GM23338 (cell line): ENCODE measurements at regions not wholly inside any gene's neighbourhood (a gene's known extent, or its start where the extent isn't known, plus 50 kb on each side); places are given as distances from the start of the nearest gene placed in this dataset.

ENCODE experiments used
- ATAC-seq: fragments of 200-7000 bp; cut with Tn5 transposase; 3 replicates; pipeline ENCODE4 v1.9.1; 2020
- DNase-seq: peaks from one replicate; pipeline ENCODE4 v3.0.0-alpha.2; 2015; ENCODE audit warnings: low spot score
- H2AFZ ChIP-seq: fragments of 200-600 bp; sonication (generic); 2 replicates; pipeline ENCODE4 v1.8.0; 2016; ENCODE audit warnings: antibody characterized with exemption, mild to moderate bottlenecking, moderate library complexity
- H3F3A ChIP-seq: fragments of 200-600 bp; sonication (generic); replicated peaks from 2 replicates; pipeline ENCODE4 v1.8.0; 2017; ENCODE audit warnings: antibody characterized with exemption, mixed run types, low read depth
- H3K27ac ChIP-seq: fragments of 200-600 bp; sonication (generic); 2 replicates; pipeline ENCODE4 v1.6.1; 2016; ENCODE audit warnings: low read depth
- H3K27me3 ChIP-seq: fragments of 200-600 bp; sonication (generic); 2 replicates; pipeline ENCODE4 v1.8.0; 2016; ENCODE audit warnings: mild to moderate bottlenecking, mixed run types, moderate library complexity; ENCODE audit not compliant: insufficient read depth
- H3K36me3 ChIP-seq: fragments of 200-600 bp; sonication (generic); 2 replicates; pipeline ENCODE4 v1.8.0; 2016; ENCODE audit warnings: mild to moderate bottlenecking; ENCODE audit not compliant: insufficient read depth
- H3K4me1 ChIP-seq: fragments of 200-600 bp; sonication (generic); 2 replicates; pipeline ENCODE4 v1.8.0; 2016; ENCODE audit warnings: mild to moderate bottlenecking, moderate library complexity; ENCODE audit not compliant: insufficient read depth
- H3K4me2 ChIP-seq: fragments of 200-600 bp; sonication (generic); 2 replicates; pipeline ENCODE4 v1.7.1; 2017; ENCODE audit warnings: mixed run types
- H3K4me3 ChIP-seq: fragments of 200-600 bp; sonication (generic); 2 replicates; pipeline ENCODE4 v1.6.1; 2016; ENCODE audit warnings: mixed run types
- H3K79me2 ChIP-seq: fragments of 200-600 bp; sonication (generic); replicated peaks from 2 replicates; pipeline ENCODE4 v1.8.0; 2017; ENCODE audit warnings: mild to moderate bottlenecking; ENCODE audit not compliant: insufficient read depth
- H3K9me2 ChIP-seq: fragments of 200-600 bp; sonication (generic); 2 replicates; pipeline ENCODE4 v1.8.0; 2017; ENCODE audit not compliant: insufficient read depth
- H4K20me1 ChIP-seq: fragments of 200-600 bp; sonication (generic); replicated peaks from 2 replicates; pipeline ENCODE4 v1.8.0; 2017; ENCODE audit warnings: mild to moderate bottlenecking; ENCODE audit not compliant: insufficient read depth
- H3K27ac Mint-ChIP-seq: 2 replicates; pipeline ENCODE4 v1.8.0; 2020; ENCODE audit warnings: inconsistent platforms, mild to moderate bottlenecking, moderate library complexity, mixed read lengths
- H3K27me3 Mint-ChIP-seq: 3 replicates; pipeline ENCODE4 v1.8.0; 2022; ENCODE audit warnings: low read depth, mild to moderate bottlenecking, moderate library complexity, mixed read lengths, inconsistent platforms; ENCODE audit not compliant: insufficient read depth, poor library complexity
- H3K36me3 Mint-ChIP-seq: 3 replicates; pipeline ENCODE4 v1.8.0; 2021; ENCODE audit warnings: low read depth, mild to moderate bottlenecking, inconsistent platforms, moderate library complexity, mixed read lengths
- H3K4me1 Mint-ChIP-seq: 3 replicates; pipeline ENCODE4 v1.8.0; 2020; ENCODE audit warnings: mild to moderate bottlenecking, inconsistent platforms, mixed read lengths
- H3K4me3 Mint-ChIP-seq: 3 replicates; pipeline ENCODE4 v1.8.0; 2021; ENCODE audit warnings: moderate library complexity, mild to moderate bottlenecking, inconsistent platforms, mixed read lengths
- H3K9me3 Mint-ChIP-seq: 3 replicates; pipeline ENCODE4 v1.8.0; 2020; ENCODE audit warnings: moderate library complexity, mild to moderate bottlenecking, inconsistent platforms, mixed read lengths
- ETS1 ChIP-seq: IDR thresholded peaks from 2 replicates; pipeline ENCODE4 v1.6.1; 2016; ENCODE audit warnings: antibody characterized with exemption
- NANOG ChIP-seq: IDR thresholded peaks from 2 replicates; pipeline ENCODE4 v1.6.1; 2016; ENCODE audit warnings: antibody characterized with exemption, borderline replicate concordance
- ZNF462 ChIP-seq: fragments of 250-450 bp; sonication (Bioruptor Pico); IDR thresholded peaks from 2 replicates; pipeline ENCODE4 v1.5.0; 2020; ENCODE audit warnings: mild to moderate bottlenecking, moderate library complexity

- Histone ChIP-seq H3K27me3 (no peaks in the 10 kb centered on the region), H3F3A (no peaks in the 10 kb centered on the region), H2AFZ (peak overlapping the region; percentile 83), H3K36me3 (no peaks in the 10 kb centered on the region), H3K4me2 (no peak overlapping the region), H3K4me3 (no peak overlapping the region), H3K79me2 (no peaks in the 10 kb centered on the region), H4K20me1 (no peaks in the 10 kb centered on the region), H3K4me1 (0 out of 2 replicates have a peak, but pooled peaks cover 6% of the 10 kb centered on the region), H3K9me2 (peaks cover 4% of the 10 kb centered on the region; the same call in 1 of the 2 replicates), H3K27ac (no peak overlapping the region)
- no peaks in the 10 kb centered on the region for H3K9me3 Mint-ChIP-seq
- no peak for DNase-seq
- no peaks in the 10 kb centered on the region for H3K36me3 Mint-ChIP-seq
- no peak overlapping the region for H3K4me3 Mint-ChIP-seq
- ATAC-seq, result peak; percentile 63
- TF ChIP-seq ZNF462 (CRISPR knock-in tag), result no peak
- no peak for TF ChIP-seq NANOG
- TF ChIP-seq ETS1, result no peak
- no peak overlapping the region for H3K27ac Mint-ChIP-seq
- no peaks in the 10 kb centered on the region for H3K27me3 Mint-ChIP-seq
- H3K4me1 Mint-ChIP-seq, result peaks cover 7% of the 10 kb centered on the region; the same call in 1 of the 3 replicates
These were observed 316.9 kb downstream of the DAD1 start for GRCh38 chr14:22271838-22272799.
